B cell (primary cell): ENCODE measurements at regions not wholly inside any gene's neighbourhood (a gene's known extent, or its start where the extent isn't known, plus 50 kb on each side); places are given as distances from the start of the nearest gene placed in this dataset.

Experiments used
- ATAC-seq: fragments of 200-7000 bp; cut with Tn5 transposase; one replicate; pipeline ENCODE4 v1.10.0; 2021; ENCODE audit warnings: low read depth, mild to moderate bottlenecking, moderate number of reproducible peaks, moderate library complexity
- CTCF ChIA-PET: fragments of 350-600 bp; sonication (Branson Sonifier 250); formaldehyde crosslinking; loops from one replicate; lab custom pipeline; 2021; ENCODE audit warnings: antibody characterized with exemption, inconsistent platforms; lab: Charles Lee
- POLR2A ChIA-PET: fragments of 350-600 bp; sonication (Branson Sonifier 250); formaldehyde crosslinking; loops from one replicate; lab custom pipeline; 2021; ENCODE audit warnings: antibody characterized with exemption; lab: Charles Lee
- DNase-seq: peaks from one replicate; pipeline ENCODE4 v3.0.0; 2013
- H2AFZ ChIP-seq: 2 replicates; pipeline ENCODE4 v1.6.1; 2012; ENCODE audit warnings: mild to moderate bottlenecking, low read depth, low read length; ENCODE audit not compliant: insufficient read depth, poor library complexity, severe bottlenecking
- H3K27ac ChIP-seq, 2 donors: 1 replicate in 1 of 2; 2 replicates in 1 of 2; pipeline ENCODE4 v1.5.1; 2012 to 2013; ENCODE audit warnings: low read length in 2 of 2, mild to moderate bottlenecking in 2 of 2, moderate library complexity in 1 of 2
- H3K27me3 ChIP-seq, 4 experiments: fragments of 200-600 bp in 1 of 4; sonication (generic) in 1 of 4; replicated peaks in 1 of 4; 1 replicate in 2 of 4; 2 replicates in 2 of 4; pipeline versions ENCODE4 v1.6.1 to v1.7.0; 2013 to 2016; ENCODE audit warnings: low read length in 3 of 4, mild to moderate bottlenecking in 2 of 4, mixed read lengths in 1 of 4, moderate library complexity in 1 of 4; ENCODE audit not compliant: insufficient read depth in 4 of 4, control insufficient read depth in 3 of 4; ENCODE audit errors: control extremely low read depth in 1 of 4
- H3K36me3 ChIP-seq, 2 experiments: replicated peaks in 1 of 2; 1 replicate in 1 of 2; 2 replicates in 1 of 2; pipeline versions ENCODE4 v1.6.1 to v1.7.1; 2013; ENCODE audit warnings: low read length in 1 of 2; ENCODE audit not compliant: insufficient read depth in 2 of 2, control insufficient read depth in 1 of 2; ENCODE audit errors: control extremely low read depth in 1 of 2, extremely low read depth in 1 of 2
- H3K4me1 ChIP-seq, 2 donors: fragments of 200-600 bp in 1 of 2; sonication (generic) in 1 of 2; 1 replicate in 1 of 2; 2 replicates in 1 of 2; pipeline versions ENCODE4 v1.5.1 to v1.6.1; 2013 to 2017; ENCODE audit warnings: low read length in 2 of 2; ENCODE audit not compliant: control insufficient read depth in 2 of 2, insufficient read depth in 2 of 2
- H3K4me2 ChIP-seq: replicated peaks from 2 replicates; pipeline ENCODE3; 2012; ENCODE audit warnings: mild to moderate bottlenecking, low read depth, low read length; ENCODE audit not compliant: poor library complexity, severe bottlenecking
- H3K4me3 ChIP-seq, 5 experiments: fragments of 200-600 bp in 1 of 5; sonication (generic) in 1 of 5; 1 replicate in 3 of 5; 2 replicates in 2 of 5; pipeline versions ENCODE4 v1.5.1 to v1.7.0; 2011 to 2016; ENCODE audit warnings: low read length in 4 of 5, mild to moderate bottlenecking in 4 of 5, low read depth in 2 of 5, control low read depth in 1 of 5, moderate library complexity in 1 of 5; ENCODE audit not compliant: insufficient read depth in 1 of 5; ENCODE audit errors: control extremely low read depth in 1 of 5, extremely low read depth in 1 of 5
- H3K79me2 ChIP-seq: fragments of 200-600 bp; sonication (generic); one replicate; pipeline ENCODE4 v1.6.0; 2016; ENCODE audit warnings: low read length; ENCODE audit not compliant: control insufficient read depth, insufficient read depth
- H3K9ac ChIP-seq: fragments of 200-600 bp; sonication (generic); 2 replicates; pipeline ENCODE4 v1.6.1; 2017; ENCODE audit warnings: mild to moderate bottlenecking, low read length, moderate library complexity
- H3K9me3 ChIP-seq, 3 donors: one replicate each; pipeline versions ENCODE4 v1.6.1 to v1.7.1; 2013; ENCODE audit warnings: low read length in 2 of 3; ENCODE audit not compliant: control insufficient read depth in 2 of 3, insufficient read depth in 1 of 3; ENCODE audit errors: control extremely low read depth in 1 of 3
- H4K20me1 ChIP-seq: 2 replicates; pipeline ENCODE4 v1.6.0; 2012; ENCODE audit warnings: mild to moderate bottlenecking, low read length; ENCODE audit not compliant: insufficient read depth, control insufficient read depth, poor library complexity, severe bottlenecking
- H3K27ac Mint-ChIP-seq: one replicate; pipeline ENCODE4 v1.8.0; 2021; ENCODE audit warnings: mixed read lengths
- H3K27me3 Mint-ChIP-seq: one replicate; pipeline ENCODE4 v1.8.0; 2021; ENCODE audit warnings: mixed read lengths
- H3K4me1 Mint-ChIP-seq: one replicate; pipeline ENCODE4 v1.8.0; 2021; ENCODE audit warnings: mixed read lengths
- H3K4me3 Mint-ChIP-seq: one replicate; pipeline ENCODE4 v1.8.0; 2021; ENCODE audit warnings: mixed read lengths
- H3K9me3 Mint-ChIP-seq: one replicate; pipeline ENCODE4 v1.8.0; 2022; ENCODE audit warnings: mixed read lengths; ENCODE audit not compliant: insufficient read depth
- CTCF ChIP-seq: fragments of 200-600 bp; IDR thresholded peaks from one replicate; pipeline ENCODE4 v1.8.0; 2022; ENCODE audit warnings: antibody characterized with exemption, mild to moderate bottlenecking
- EZH2 ChIP-seq: IDR thresholded peaks from 2 replicates; pipeline ENCODE4 v1.6.1; 2012; ENCODE audit warnings: borderline replicate concordance, low read depth, mild to moderate bottlenecking, moderate library complexity, low read length; ENCODE audit not compliant: insufficient read depth, poor library complexity, severe bottlenecking
- WGBS: methylation state at CpG from one replicate; pipeline ENCODE4 v1.1.5; 2013; ENCODE audit warnings: missing lambda C conversion rate; ENCODE audit not compliant: insufficient coverage; 5-methylcytosine and 5-hydroxymethylcytosine counted together
- intact Hi-C: fragments of 100-400 bp; cut with micrococcal nuclease; formaldehyde crosslinking; loops from one replicate; pipeline ENCODE4 v1.10.0; 2022

- ChIA-PET CTCF (no interaction called here), POLR2A (no interaction called here)
- Mint-ChIP-seq H3K4me1 (no peaks in the 10 kb centered on the region), H3K27ac (no peak overlapping the region), H3K4me3 (no peak overlapping the region), H3K9me3 (peaks cover 8% of the 10 kb centered on the region), H3K27me3 (no peaks in the 10 kb centered on the region)
- Histone ChIP-seq H3K36me3 (no peaks in the 10 kb centered on the region), H3K79me2 (no peaks in the 10 kb centered on the region), H3K4me2 (no peak overlapping the region), H3K9ac (no peak overlapping the region), H3K4me1 (no peaks in the 10 kb centered on the region), H3K9me3 (peaks cover 0 to 19% (median 0%) of the 10 kb centered on the region in 3 donors), H2AFZ (no peak overlapping the region), H4K20me1 (no peaks in the 10 kb centered on the region), H3K27me3 (no peaks in the 10 kb centered on the region), H3K27ac (no peak overlapping the region), H3K4me3 (no peak overlapping the region)
- no peak for TF ChIP-seq EZH2
- TF ChIP-seq CTCF, result no peak
- ATAC-seq, result no peak
- WGBS, result 84% methylated on average over 4 of the region's 4 CpGs
- intact Hi-C loops, result no loop called here
- no peak for DNase-seq
Measured at GRCh38 chr2:35356332-35356731, 999.2 kb upstream of the CRIM1 start.

GRCh38 chr2:35355056-35355455 lies 1000.5 kb upstream of the CRIM1 start:
- DNase-seq (no peak), ATAC-seq (no peak)
- H3K4me2 ChIP-seq, result no peak overlapping the region
- no peak overlapping the region for H2AFZ ChIP-seq
- H3K79me2 ChIP-seq, result no peaks in the 10 kb centered on the region
- H3K27me3 ChIP-seq, result no peaks in the 10 kb centered on the region
- H3K4me1 Mint-ChIP-seq, result no peaks in the 10 kb centered on the region
- H3K9me3 Mint-ChIP-seq, result peaks cover 6% of the 10 kb centered on the region
- peaks cover 0 to 19% (median 0%) of the 10 kb centered on the region in 3 donors for H3K9me3 ChIP-seq
- no peak overlapping the region for H3K4me3 ChIP-seq
- intact Hi-C loops, result no loop called here
- H3K36me3 ChIP-seq, result no peaks in the 10 kb centered on the region
- no peaks in the 10 kb centered on the region for H3K27me3 Mint-ChIP-seq
- no peaks in the 10 kb centered on the region for H4K20me1 ChIP-seq
- no peak for TF ChIP-seq EZH2
- no peak for TF ChIP-seq CTCF
- ChIA-PET CTCF (no interaction called here), POLR2A (no interaction called here)
- H3K4me3 Mint-ChIP-seq, result no peak overlapping the region
- H3K9ac ChIP-seq, result no peak overlapping the region
- H3K4me1 ChIP-seq, result no peaks in the 10 kb centered on the region
- H3K27ac ChIP-seq, result no peak overlapping the region
- 91% methylated on average over 4 of the region's 6 CpGs for WGBS
- no peak overlapping the region for H3K27ac Mint-ChIP-seq
